ENCODE measurements at regions not wholly inside any gene's neighbourhood (a gene's known extent, or its start where the extent isn't known, plus 50 kb on each side); places are given as distances from the start of the nearest gene placed in this dataset.

GRCh38 chr20:6831461-6831860 is 64.0 kb downstream of the BMP2 start:
- DNase-seq (ENCODE audit: low read depth in 2 of 2), result no peak

GRCh38 chr20:6832811-6833210 is 65.3 kb downstream of the BMP2 start:
- no peak for DNase-seq (ENCODE audit: low read depth in 2 of 2)

GRCh38 chr20:6835609-6836008 is 68.1 kb downstream of the BMP2 start:
- no peak for DNase-seq (ENCODE audit: low read depth in 2 of 2)

- DNase-seq (ENCODE audit: low read depth in 2 of 2), result no peak
These were observed 69.4 kb downstream of the BMP2 start for GRCh38 chr20:6836821-6837374.

- DNase-seq (ENCODE audit: low read depth in 2 of 2), result no peak
These were observed 70.2 kb downstream of the BMP2 start for GRCh38 chr20:6837730-6838129.

- no peak for DNase-seq (ENCODE audit: low read depth in 2 of 2)
These were observed 70.8 kb downstream of the BMP2 start for GRCh38 chr20:6838181-6838826.

- no peak for DNase-seq (ENCODE audit: low read depth in 2 of 2)
These were observed 73.6 kb downstream of the BMP2 start for GRCh38 chr20:6841128-6841527.

- no peak for DNase-seq (ENCODE audit: low read depth in 2 of 2)
These were observed 77.7 kb downstream of the BMP2 start for GRCh38 chr20:6845141-6845540.

GRCh38 chr20:6848041-6848440 is 80.6 kb downstream of the BMP2 start:
- no peak for DNase-seq (ENCODE audit: low read depth in 2 of 2)

GRCh38 chr20:6848992-6849391 is 81.5 kb downstream of the BMP2 start:
- no peak for DNase-seq (ENCODE audit: low read depth in 2 of 2)

GRCh38 chr20:6851136-6851535 is 83.7 kb downstream of the BMP2 start:
- no peak for DNase-seq (ENCODE audit: low read depth in 2 of 2)

GRCh38 chr20:6852478-6852877 is 85.0 kb downstream of the BMP2 start:
- DNase-seq (ENCODE audit: low read depth in 2 of 2), result no peak

GRCh38 chr20:6855104-6855503 is 87.6 kb downstream of the BMP2 start:
- no peak for DNase-seq (ENCODE audit: low read depth in 2 of 2)

- DNase-seq (ENCODE audit: low read depth in 2 of 2), result no peak
These were observed 88.3 kb downstream of the BMP2 start for GRCh38 chr20:6855796-6856195.

GRCh38 chr20:6857927-6858326 is 90.4 kb downstream of the BMP2 start:
- no peak for DNase-seq (ENCODE audit: low read depth in 2 of 2)

- DNase-seq (ENCODE audit: low read depth in 2 of 2), result no peak
These were observed 95.9 kb downstream of the BMP2 start for GRCh38 chr20:6863355-6863754.

- no peak for DNase-seq (ENCODE audit: low read depth in 2 of 2)
These were observed 96.3 kb downstream of the BMP2 start for GRCh38 chr20:6863798-6864201.

GRCh38 chr20:6864740-6865139 is 97.3 kb downstream of the BMP2 start:
- no peak for DNase-seq (ENCODE audit: low read depth in 2 of 2)

- no peak for DNase-seq (ENCODE audit: low read depth in 2 of 2)
These were observed 99.3 kb downstream of the BMP2 start for GRCh38 chr20:6866741-6867140.

- no peak for DNase-seq (ENCODE audit: low read depth in 2 of 2)
These were observed 101.4 kb downstream of the BMP2 start for GRCh38 chr20:6868861-6869260.

- no peak for DNase-seq (ENCODE audit: low read depth in 2 of 2)
These were observed 103.1 kb downstream of the BMP2 start for GRCh38 chr20:6870559-6870958.

GRCh38 chr20:6877633-6878032 is 110.1 kb downstream of the BMP2 start:
- no peak for DNase-seq (ENCODE audit: low read depth in 2 of 2)

GRCh38 chr20:6882561-6883291 is 115.2 kb downstream of the BMP2 start:
- no peak for DNase-seq (ENCODE audit: low read depth in 2 of 2)
